ENCODE measurements at regions not wholly inside any gene's neighbourhood (a gene's known extent, or its start where the extent isn't known, plus 50 kb on each side); places are given as distances from the start of the nearest gene placed in this dataset.
A peak's percentile ranks its signal among the peaks of the same experiment; 100 is the strongest.

GRCh38 chr6:148109732-148110131, 232.9 kb upstream of the SASH1 start:
- Histone ChIP-seq H3K4me3 (ENCODE audit: low read depth, low read length) (no peak overlapping the region), H3K27ac (ENCODE audit: low read depth, low read length) (no peak overlapping the region), H3K79me2 (ENCODE audit: control insufficient read depth, insufficient read depth, low read length, unreplicated experiment) (no peaks in the 10 kb centered on the region), H3K36me3 (ENCODE audit: insufficient read depth, low read length) (no peaks in the 10 kb centered on the region), H3K4me1 (ENCODE audit: control insufficient read depth, insufficient read depth, low read length, unreplicated experiment) (peaks cover 4% of the 10 kb centered on the region), H2AFZ (ENCODE audit: low read length, unreplicated experiment) (no peak overlapping the region), H3K27me3 (ENCODE audit: insufficient read depth, low read length) (no peaks in the 10 kb centered on the region)

GRCh38 chr6:148110925-148111324, 231.7 kb upstream of the SASH1 start:
- Histone ChIP-seq H3K79me2 (ENCODE audit: control insufficient read depth, insufficient read depth, low read length, unreplicated experiment) (no peaks in the 10 kb centered on the region), H3K4me1 (ENCODE audit: control insufficient read depth, insufficient read depth, low read length, unreplicated experiment) (peaks cover 4% of the 10 kb centered on the region), H3K36me3 (ENCODE audit: insufficient read depth, low read length) (no peaks in the 10 kb centered on the region), H3K27ac (ENCODE audit: low read depth, low read length) (no peak overlapping the region), H3K4me3 (ENCODE audit: low read depth, low read length) (no peak overlapping the region), H3K27me3 (ENCODE audit: insufficient read depth, low read length) (no peaks in the 10 kb centered on the region), H2AFZ (ENCODE audit: low read length, unreplicated experiment) (no peak overlapping the region)

DNA sequence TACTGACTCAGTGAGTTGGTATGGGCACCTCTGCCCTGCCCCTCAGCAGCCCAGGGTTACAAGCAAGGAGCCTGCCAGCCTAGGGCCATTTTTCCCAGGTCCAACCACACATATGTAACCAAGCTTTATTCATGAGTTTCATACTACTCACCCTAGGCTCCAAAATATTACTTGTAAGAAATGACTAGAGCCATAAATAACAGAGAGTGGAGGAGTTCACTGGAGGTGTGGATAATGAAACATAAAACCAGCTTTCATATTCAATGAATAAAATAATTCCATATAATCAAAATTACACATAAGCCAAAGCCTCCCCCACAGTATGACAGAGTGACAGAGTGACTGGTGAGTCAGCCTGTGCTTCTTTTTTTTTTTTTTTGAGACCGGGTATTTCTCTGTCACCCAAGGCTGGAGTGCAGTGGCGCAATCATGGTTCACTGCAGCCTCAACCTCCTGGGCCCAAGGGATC, 229.8 kb upstream of the SASH1 start:
- H3K4me1 ChIP-seq (ENCODE audit: control insufficient read depth, insufficient read depth, low read length, unreplicated experiment) = peaks cover 4% of the 10 kb centered on the region
- no peaks in the 10 kb centered on the region for H3K36me3 ChIP-seq (ENCODE audit: insufficient read depth, low read length)
- H2AFZ ChIP-seq (ENCODE audit: low read length, unreplicated experiment) = no peak overlapping the region
- no peaks in the 10 kb centered on the region for H3K79me2 ChIP-seq (ENCODE audit: control insufficient read depth, insufficient read depth, low read length, unreplicated experiment)
- H3K4me3 ChIP-seq (ENCODE audit: low read depth, low read length) = no peak overlapping the region
- no peak overlapping the region for H3K27ac ChIP-seq (ENCODE audit: low read depth, low read length)
- no peaks in the 10 kb centered on the region for H3K27me3 ChIP-seq (ENCODE audit: insufficient read depth, low read length)

DNA sequence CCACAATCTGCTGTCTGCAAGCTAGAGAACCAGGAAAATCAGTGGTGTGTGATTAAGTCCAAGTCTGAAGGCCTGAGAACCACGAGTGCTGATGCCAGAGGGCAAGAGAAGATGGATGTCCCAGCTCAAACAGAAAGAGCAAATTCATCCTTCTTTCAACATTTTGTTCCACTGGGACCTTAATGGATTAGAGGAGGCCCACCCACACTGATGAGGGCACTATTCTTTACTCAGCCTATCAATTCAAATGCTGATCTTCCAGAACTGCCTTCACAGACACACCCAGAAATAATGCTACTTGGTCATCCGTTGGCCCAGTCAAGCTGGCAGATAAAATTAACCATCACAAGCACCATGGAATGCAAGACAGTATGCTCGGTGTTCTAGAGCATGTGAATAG, 226.6 kb upstream of the SASH1 start:
- Histone ChIP-seq H2AFZ (ENCODE audit: low read length, unreplicated experiment) (no peak overlapping the region), H3K27me3 (ENCODE audit: insufficient read depth, low read length) (no peaks in the 10 kb centered on the region), H3K4me3 (ENCODE audit: low read depth, low read length) (no peak overlapping the region), H3K4me1 (ENCODE audit: control insufficient read depth, insufficient read depth, low read length, unreplicated experiment) (peaks cover 4% of the 10 kb centered on the region), H3K36me3 (ENCODE audit: insufficient read depth, low read length) (no peaks in the 10 kb centered on the region), H3K79me2 (ENCODE audit: control insufficient read depth, insufficient read depth, low read length, unreplicated experiment) (no peaks in the 10 kb centered on the region), H3K27ac (ENCODE audit: low read depth, low read length) (no peak overlapping the region)

DNA sequence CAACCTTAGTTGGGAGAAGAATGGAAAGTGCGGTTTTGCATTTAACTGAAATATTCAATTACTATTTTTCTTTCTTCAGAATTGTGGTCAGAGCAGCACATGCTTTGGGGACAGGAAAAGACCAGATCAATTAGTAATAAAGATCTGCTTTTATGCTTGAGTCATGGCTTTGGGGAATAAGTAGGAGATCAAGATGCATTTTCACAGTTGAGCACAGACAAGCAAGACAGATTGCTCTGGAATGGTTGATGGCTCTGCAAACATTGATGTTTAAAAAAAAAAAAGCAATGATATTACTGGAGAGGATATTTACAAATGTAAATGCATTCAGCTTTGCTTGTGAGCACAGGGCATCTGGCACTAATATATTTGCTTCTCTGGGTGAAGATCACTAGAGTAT, 224.4 kb upstream of the SASH1 start:
- no peak overlapping the region for H2AFZ ChIP-seq (ENCODE audit: low read length, unreplicated experiment)
- no peaks in the 10 kb centered on the region for H3K4me1 ChIP-seq (ENCODE audit: control insufficient read depth, insufficient read depth, low read length, unreplicated experiment)
- no peak overlapping the region for H3K27ac ChIP-seq (ENCODE audit: low read depth, low read length)
- H3K27me3 ChIP-seq (ENCODE audit: insufficient read depth, low read length) = no peaks in the 10 kb centered on the region
- H3K79me2 ChIP-seq (ENCODE audit: control insufficient read depth, insufficient read depth, low read length, unreplicated experiment) = no peaks in the 10 kb centered on the region
- no peaks in the 10 kb centered on the region for H3K36me3 ChIP-seq (ENCODE audit: insufficient read depth, low read length)
- H3K4me3 ChIP-seq (ENCODE audit: low read depth, low read length) = no peak overlapping the region

DNA sequence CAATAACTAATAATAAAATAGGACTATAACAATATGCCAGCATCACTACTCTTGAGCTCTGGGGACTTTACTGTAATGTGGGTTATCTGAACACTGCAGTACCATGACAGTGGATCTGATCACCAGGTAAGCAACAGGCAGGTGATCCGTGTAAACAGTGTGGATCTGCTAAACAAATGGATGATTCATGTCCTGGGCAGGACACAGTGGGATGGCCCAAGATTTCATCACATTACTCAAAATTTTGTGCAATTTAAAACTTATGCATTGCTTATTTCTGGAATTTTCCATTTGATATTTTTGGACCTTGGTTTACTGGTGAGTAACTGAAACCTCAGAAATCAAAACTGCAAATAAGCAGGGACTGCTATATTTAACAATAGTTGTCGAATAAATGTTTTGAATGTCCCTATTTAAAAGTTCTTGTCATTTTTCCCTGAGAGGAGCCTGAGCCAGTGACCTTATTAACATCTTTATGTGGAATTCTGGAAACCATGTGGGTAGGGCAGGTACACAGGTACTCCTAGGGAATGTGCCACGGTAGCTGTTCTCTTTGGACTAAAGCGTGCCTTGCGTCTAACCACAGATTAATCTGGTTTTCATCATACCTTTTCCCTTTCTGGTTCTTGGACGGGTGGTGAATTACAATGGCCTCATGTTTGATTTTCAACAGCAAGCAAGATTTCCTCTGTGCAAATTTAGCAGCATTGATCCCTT, 214.5 kb upstream of the SASH1 start:
- Histone ChIP-seq H3K27me3 (ENCODE audit: insufficient read depth, low read length) (no peaks in the 10 kb centered on the region), H3K4me3 (ENCODE audit: low read depth, low read length) (no peak overlapping the region), H3K36me3 (ENCODE audit: insufficient read depth, low read length) (no peaks in the 10 kb centered on the region), H3K4me1 (ENCODE audit: control insufficient read depth, insufficient read depth, low read length, unreplicated experiment) (peaks cover 10% of the 10 kb centered on the region), H2AFZ (ENCODE audit: low read length, unreplicated experiment) (no peak overlapping the region), H3K79me2 (ENCODE audit: control insufficient read depth, insufficient read depth, low read length, unreplicated experiment) (no peaks in the 10 kb centered on the region), H3K27ac (ENCODE audit: low read depth, low read length) (no peak overlapping the region)

DNA sequence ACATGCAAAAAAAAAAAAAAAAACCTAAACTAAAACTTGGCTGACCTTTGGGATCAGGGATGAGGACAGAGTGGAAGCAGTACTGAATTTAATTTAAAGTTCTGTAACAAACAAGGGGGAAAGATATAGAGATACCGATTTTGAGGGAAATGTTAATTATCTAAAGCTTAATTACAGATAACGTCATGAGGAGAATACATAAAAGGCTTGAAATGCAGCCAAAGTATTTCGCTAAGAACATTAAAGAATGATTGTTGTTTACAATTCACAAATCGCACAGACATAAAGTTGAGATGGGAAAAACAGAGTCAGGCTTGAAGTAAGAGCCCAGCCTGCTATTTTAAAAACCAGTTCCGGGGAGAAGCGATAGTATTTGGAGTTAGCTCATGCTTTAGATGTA, 208.0 kb upstream of the SASH1 start:
- Histone ChIP-seq H3K4me1 (ENCODE audit: control insufficient read depth, insufficient read depth, low read length, unreplicated experiment) (peaks cover 7% of the 10 kb centered on the region), H3K4me3 (ENCODE audit: low read depth, low read length) (no peak overlapping the region), H3K79me2 (ENCODE audit: control insufficient read depth, insufficient read depth, low read length, unreplicated experiment) (no peaks in the 10 kb centered on the region), H2AFZ (ENCODE audit: low read length, unreplicated experiment) (no peak overlapping the region), H3K36me3 (ENCODE audit: insufficient read depth, low read length) (no peaks in the 10 kb centered on the region), H3K27ac (ENCODE audit: low read depth, low read length) (no peak overlapping the region), H3K27me3 (ENCODE audit: insufficient read depth, low read length) (no peaks in the 10 kb centered on the region)

DNA sequence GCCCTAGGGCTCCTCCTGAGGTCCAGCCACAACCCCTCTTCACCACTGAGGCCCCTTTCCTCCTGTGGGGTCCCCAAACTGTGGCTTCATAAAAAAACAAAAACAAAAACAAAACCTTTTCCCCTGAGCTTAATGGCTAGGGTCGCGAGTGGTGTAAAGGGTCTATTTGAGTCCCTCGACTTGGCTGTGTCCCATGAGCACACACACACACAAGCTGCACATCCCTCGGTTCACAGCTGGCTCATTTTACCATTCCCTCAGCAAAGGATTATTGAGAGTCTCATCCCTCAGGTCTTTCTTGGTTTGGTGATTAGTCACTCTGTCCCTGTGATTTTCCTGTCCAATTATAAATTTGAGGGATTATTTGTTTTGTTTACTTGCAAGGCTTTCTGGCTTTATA, 206.1 kb upstream of the SASH1 start:
- Histone ChIP-seq H3K27ac (ENCODE audit: low read depth, low read length) (no peak overlapping the region), H3K4me3 (ENCODE audit: low read depth, low read length) (no peak overlapping the region), H2AFZ (ENCODE audit: low read length, unreplicated experiment) (no peak overlapping the region), H3K79me2 (ENCODE audit: control insufficient read depth, insufficient read depth, low read length, unreplicated experiment) (no peaks in the 10 kb centered on the region), H3K4me1 (ENCODE audit: control insufficient read depth, insufficient read depth, low read length, unreplicated experiment) (peaks cover 14% of the 10 kb centered on the region), H3K36me3 (ENCODE audit: insufficient read depth, low read length) (no peaks in the 10 kb centered on the region), H3K27me3 (ENCODE audit: insufficient read depth, low read length) (no peaks in the 10 kb centered on the region)

DNA sequence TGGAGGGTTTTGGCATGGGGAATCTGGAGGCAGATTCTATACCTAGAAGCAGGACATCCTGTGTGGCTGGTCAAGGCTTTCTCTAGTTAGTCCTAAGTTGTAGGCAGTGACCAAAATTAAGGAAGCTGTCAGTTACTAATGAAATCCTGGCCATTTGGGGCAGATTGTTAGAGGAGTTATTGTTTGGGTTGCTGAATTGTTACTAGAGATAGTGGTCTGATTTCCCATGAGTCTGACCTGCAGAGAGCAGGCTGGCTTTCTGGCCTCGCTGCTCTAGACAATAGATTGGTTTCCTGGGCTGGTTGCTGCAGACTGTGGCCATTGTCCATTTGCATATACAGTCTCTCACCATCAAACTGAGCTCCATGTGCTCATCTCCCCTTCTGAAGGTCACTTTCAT, 205.0 kb upstream of the SASH1 start:
- Histone ChIP-seq H3K79me2 (ENCODE audit: control insufficient read depth, insufficient read depth, low read length, unreplicated experiment) (no peaks in the 10 kb centered on the region), H3K4me1 (ENCODE audit: control insufficient read depth, insufficient read depth, low read length, unreplicated experiment) (peaks cover 16% of the 10 kb centered on the region), H3K27me3 (ENCODE audit: insufficient read depth, low read length) (no peaks in the 10 kb centered on the region), H3K36me3 (ENCODE audit: insufficient read depth, low read length) (no peaks in the 10 kb centered on the region), H3K27ac (ENCODE audit: low read depth, low read length) (no peak overlapping the region), H2AFZ (ENCODE audit: low read length, unreplicated experiment) (no peak overlapping the region), H3K4me3 (ENCODE audit: low read depth, low read length) (no peak overlapping the region)

GRCh38 chr6:148138573-148138972, 204.1 kb upstream of the SASH1 start:
- H3K36me3 ChIP-seq (ENCODE audit: insufficient read depth, low read length) = no peaks in the 10 kb centered on the region
- peaks cover 9% of the 10 kb centered on the region for H3K4me1 ChIP-seq (ENCODE audit: control insufficient read depth, insufficient read depth, low read length, unreplicated experiment)
- no peaks in the 10 kb centered on the region for H3K79me2 ChIP-seq (ENCODE audit: control insufficient read depth, insufficient read depth, low read length, unreplicated experiment)
- no peaks in the 10 kb centered on the region for H3K27me3 ChIP-seq (ENCODE audit: insufficient read depth, low read length)
- H2AFZ ChIP-seq (ENCODE audit: low read length, unreplicated experiment) = no peak overlapping the region
- no peak overlapping the region for H3K27ac ChIP-seq (ENCODE audit: low read depth, low read length)
- no peak overlapping the region for H3K4me3 ChIP-seq (ENCODE audit: low read depth, low read length)

DNA sequence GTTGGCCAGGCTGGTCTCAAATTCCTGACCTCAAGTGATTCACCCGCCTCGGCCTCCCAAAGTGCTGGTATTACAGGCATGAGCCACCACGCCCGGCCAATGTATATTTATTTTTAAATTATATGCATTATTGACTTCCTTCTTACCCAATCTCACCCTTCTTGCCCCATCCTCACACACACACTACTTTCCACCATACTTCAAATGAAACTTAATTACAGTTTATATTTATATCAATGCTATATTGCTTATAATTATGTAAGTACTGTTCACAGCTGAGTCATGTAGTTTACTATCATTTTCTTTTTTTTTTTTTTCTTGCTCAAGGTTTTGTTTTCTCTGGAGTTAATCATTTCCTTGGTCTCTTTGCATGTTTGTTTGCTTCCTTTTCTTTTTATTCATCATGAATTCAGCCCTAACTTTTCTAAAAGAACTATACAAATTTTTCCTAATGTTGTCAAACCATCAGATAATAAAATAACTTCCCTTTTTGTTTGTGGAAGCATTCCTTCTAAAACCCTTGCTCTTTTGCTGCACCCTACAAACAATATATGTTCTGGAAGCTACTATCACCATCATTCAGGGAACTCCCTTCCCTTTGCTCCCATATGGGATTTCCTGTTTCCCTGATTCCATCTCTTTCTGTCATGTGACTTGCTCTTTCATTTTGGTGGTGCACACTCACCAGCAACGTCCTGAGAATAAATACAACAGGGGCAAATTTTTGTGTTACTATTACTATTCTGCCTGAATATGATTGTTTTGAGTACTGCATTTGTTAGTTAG, 201.7 kb upstream of the SASH1 start:
- Histone ChIP-seq H3K27ac (ENCODE audit: low read depth, low read length) (peak overlapping the region; percentile 63), H3K27me3 (ENCODE audit: insufficient read depth, low read length) (no peaks in the 10 kb centered on the region), H3K4me1 (ENCODE audit: control insufficient read depth, insufficient read depth, low read length, unreplicated experiment) (peaks cover 9% of the 10 kb centered on the region), H3K4me3 (ENCODE audit: low read depth, low read length) (peak overlapping the region; percentile 41; the same call in 1 of the 2 replicates), H3K79me2 (ENCODE audit: control insufficient read depth, insufficient read depth, low read length, unreplicated experiment) (no peaks in the 10 kb centered on the region), H3K36me3 (ENCODE audit: insufficient read depth, low read length) (no peaks in the 10 kb centered on the region), H2AFZ (ENCODE audit: low read length, unreplicated experiment) (peak overlapping the region; percentile 73)

Data from ACC112 (cell line).